Epithelial cell of proximal tubule (primary cell): ENCODE measurements at regions not wholly inside any gene's neighbourhood (a gene's known extent, or its start where the extent isn't known, plus 50 kb on each side); places are given as distances from the start of the nearest gene placed in this dataset.

Experiments used
- DNase-seq: peaks from one replicate; pipeline ENCODE4 v3.0.0-alpha.2; 2011; ENCODE audit warnings: low read depth
- H3K4me3 ChIP-seq: 2 replicates; pipeline ENCODE4 v1.5.1; 2011; ENCODE audit warnings: low read depth, mild to moderate bottlenecking, low read length
- TF ChIP-seq, protein P1 (sequence below): conservative IDR thresholded peaks from 2 replicates; pipeline ENCODE4 v1.5.1; 2012; ENCODE audit warnings: low read depth, mild to moderate bottlenecking, low read length

DNA sequence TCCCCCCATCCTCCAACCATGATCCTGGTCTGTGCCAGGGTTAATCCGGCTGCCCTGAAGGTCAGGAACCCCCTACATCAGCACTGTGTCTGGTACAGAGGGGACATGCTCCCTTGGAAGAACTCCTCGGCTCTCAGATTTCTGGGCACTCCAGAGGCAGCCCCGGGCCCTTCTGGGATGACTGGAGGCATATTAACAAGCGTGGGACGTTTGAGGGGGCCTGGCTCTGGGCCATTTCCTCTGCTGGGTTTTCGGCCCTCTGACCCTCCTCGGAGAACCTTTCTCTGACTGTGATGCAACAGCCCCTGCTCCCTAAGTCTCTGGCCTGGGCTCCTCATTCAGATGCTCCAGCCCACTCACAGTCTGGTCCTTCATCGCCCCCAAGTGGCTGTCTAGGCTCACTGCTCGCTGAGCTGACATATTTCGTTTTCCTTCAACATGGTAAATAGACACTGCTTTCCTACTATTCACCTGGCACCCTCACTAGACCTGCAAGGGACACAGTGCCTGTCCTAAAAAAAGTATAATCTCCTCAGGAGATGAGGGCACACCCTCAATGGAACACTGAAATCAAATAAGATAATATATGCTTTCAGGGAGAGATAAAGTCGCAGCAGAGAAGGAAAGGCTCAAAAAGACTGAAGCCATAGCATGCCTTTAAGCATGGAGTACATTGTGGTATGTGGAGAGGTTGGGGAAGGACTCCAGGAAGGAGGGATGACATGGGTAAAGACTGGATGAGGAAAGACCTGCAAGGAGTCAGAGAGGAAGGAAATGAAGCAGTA, 404.7 kb upstream of the TRPC7 start:
- H3K4me3 ChIP-seq, result no peak overlapping the region
- DNase-seq, result no peak
- TF ChIP-seq, protein P1, sequence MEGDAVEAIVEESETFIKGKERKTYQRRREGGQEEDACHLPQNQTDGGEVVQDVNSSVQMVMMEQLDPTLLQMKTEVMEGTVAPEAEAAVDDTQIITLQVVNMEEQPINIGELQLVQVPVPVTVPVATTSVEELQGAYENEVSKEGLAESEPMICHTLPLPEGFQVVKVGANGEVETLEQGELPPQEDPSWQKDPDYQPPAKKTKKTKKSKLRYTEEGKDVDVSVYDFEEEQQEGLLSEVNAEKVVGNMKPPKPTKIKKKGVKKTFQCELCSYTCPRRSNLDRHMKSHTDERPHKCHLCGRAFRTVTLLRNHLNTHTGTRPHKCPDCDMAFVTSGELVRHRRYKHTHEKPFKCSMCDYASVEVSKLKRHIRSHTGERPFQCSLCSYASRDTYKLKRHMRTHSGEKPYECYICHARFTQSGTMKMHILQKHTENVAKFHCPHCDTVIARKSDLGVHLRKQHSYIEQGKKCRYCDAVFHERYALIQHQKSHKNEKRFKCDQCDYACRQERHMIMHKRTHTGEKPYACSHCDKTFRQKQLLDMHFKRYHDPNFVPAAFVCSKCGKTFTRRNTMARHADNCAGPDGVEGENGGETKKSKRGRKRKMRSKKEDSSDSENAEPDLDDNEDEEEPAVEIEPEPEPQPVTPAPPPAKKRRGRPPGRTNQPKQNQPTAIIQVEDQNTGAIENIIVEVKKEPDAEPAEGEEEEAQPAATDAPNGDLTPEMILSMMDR, result peak; percentile 97

DNA sequence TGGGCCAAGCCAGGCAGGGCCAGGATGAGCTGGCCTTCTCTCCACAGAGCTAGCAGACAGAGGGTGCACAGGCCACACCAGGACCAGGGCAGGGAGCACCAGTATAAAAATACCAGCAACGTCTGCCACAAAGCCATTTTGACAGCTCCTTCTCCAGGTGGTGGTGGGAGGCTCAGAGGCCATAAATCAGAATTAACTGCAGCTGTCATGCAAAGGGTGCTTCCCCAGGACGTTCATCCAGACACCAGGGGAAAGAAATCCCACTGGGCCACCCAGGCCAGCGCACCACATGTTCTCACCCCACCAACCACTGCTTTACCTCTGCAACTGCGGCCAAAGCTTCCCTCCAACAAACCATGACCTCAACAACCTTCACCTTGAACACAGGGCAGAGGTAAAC, 403.7 kb upstream of the TRPC7 start:
- H3K4me3 ChIP-seq, result no peak overlapping the region
- no peak for DNase-seq
- TF ChIP-seq, protein P1, result no peak

DNA sequence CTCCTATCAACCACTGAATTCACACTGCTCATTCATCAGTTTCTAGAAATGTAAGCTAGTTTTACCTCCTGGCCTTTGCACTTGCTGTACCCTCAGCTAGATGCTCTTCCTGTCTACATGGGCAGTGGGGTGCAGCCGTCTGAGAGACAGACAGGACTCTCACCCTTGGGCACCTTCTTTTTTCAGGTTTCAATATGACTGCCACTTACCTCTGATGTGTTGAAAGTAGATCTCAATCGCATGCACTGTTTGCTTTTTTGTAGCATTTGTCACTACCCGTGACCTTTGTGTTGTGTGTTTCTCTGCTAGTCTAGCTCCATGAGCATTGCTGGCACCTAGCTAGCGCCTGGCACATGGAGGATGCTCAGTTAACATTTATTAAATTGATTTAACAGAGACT, 403.1 kb upstream of the TRPC7 start:
- no peak for DNase-seq
- H3K4me3 ChIP-seq, result no peak overlapping the region
- TF ChIP-seq, protein P1, result no peak

DNA sequence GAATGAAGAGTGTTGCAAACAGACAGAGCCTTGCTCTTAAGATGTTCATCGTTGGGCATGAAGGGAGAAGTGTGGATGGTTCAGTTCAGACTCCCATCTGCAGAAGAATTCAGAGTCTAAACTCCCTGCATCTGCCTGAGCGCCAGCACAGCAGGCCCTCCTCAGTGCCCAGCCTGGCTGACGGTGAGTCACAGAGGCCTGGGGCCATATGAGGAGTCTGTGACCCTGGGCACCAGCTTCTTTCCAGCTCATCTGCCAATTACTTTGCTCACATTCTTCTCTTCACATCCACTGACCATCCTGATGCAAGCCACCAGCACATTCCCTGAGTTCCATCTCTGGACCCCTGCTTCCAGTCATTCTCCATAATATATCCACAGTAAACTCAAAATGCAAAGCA, 401.1 kb upstream of the TRPC7 start:
- DNase-seq, result no peak
- TF ChIP-seq, protein P1, result no peak
- H3K4me3 ChIP-seq, result no peak overlapping the region

DNA sequence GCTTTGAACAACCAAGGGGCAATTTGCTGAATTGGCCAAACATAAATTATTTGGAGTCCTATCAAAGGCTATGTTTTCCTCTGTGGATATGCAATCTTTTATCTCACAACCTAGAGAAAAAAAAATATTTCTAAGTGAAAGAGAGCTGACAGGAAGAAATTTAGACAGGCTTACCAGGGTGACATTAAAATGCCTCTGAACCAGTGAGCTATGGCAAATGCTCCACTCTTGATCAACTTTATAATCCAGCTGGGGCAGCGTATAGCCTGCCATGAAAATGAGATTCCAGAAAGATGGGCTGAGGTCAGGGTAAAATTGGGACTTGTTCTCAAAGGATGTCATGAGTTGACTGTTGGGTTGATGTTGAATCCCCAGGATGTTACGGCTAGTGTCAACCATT, 399.3 kb upstream of the TRPC7 start:
- no peak overlapping the region for H3K4me3 ChIP-seq
- DNase-seq, result no peak
- TF ChIP-seq, protein P1, result no peak

DNA sequence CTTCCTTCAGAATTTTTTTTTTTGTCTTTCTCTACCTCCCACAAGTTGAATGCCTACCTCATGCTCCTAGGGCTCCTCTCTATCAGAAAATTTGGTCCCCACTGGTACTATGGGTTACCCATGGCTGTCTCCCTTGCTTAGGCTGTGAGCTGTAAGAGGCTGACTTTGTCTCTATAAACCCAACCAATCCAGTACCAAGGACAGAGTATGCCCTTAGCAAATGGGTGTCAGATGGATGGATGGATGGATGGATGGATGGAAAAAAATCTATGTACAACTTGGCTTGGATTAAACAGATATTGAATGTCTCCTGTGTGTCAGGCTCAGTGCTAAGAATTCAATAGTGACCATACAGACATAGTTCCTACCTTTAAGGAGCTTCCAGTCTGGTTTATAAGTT, 398.2 kb upstream of the TRPC7 start:
- TF ChIP-seq, protein P1, result no peak
- DNase-seq, result no peak
- H3K4me3 ChIP-seq, result no peak overlapping the region

DNA sequence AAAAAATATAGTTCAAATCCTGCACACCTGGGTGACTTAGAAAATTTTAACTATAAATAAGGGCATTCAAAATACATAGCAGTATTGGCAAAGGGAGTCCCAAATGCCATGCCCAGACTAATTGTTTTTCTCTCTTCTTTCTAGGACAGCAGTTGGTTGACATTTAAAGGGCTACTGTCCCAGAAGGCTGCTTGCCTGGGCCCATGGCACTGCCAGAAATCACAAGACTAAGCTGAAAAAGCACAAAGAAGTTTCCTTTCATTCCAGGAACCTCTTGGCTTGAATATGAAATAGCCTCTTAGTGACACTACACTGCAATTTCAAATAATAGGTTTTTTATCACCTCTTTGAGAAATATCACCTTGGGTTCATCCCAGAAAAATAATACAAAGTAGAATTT, 388.9 kb upstream of the TRPC7 start:
- H3K4me3 ChIP-seq, result no peak overlapping the region
- no peak for DNase-seq
- TF ChIP-seq, protein P1, result no peak
